HG03520 (cell line): ENCODE measurements at regions not wholly inside any gene's neighbourhood (a gene's known extent, or its start where the extent isn't known, plus 50 kb on each side); places are given as distances from the start of the nearest gene placed in this dataset.
"Not testable (repeated sequence)": the region's sequence is repeated elsewhere in the genome, so short reads cannot be mapped to it uniquely, and the experiment has no call there.

ENCODE experiments used
- ATAC-seq: cut with Tn5 transposase; IDR thresholded peaks from one replicate; pipeline ENCODE4 v1.9.1; 2021; ENCODE audit warnings: mild to moderate bottlenecking, moderate library complexity; ENCODE audit not compliant: unreplicated experiment

DNA sequence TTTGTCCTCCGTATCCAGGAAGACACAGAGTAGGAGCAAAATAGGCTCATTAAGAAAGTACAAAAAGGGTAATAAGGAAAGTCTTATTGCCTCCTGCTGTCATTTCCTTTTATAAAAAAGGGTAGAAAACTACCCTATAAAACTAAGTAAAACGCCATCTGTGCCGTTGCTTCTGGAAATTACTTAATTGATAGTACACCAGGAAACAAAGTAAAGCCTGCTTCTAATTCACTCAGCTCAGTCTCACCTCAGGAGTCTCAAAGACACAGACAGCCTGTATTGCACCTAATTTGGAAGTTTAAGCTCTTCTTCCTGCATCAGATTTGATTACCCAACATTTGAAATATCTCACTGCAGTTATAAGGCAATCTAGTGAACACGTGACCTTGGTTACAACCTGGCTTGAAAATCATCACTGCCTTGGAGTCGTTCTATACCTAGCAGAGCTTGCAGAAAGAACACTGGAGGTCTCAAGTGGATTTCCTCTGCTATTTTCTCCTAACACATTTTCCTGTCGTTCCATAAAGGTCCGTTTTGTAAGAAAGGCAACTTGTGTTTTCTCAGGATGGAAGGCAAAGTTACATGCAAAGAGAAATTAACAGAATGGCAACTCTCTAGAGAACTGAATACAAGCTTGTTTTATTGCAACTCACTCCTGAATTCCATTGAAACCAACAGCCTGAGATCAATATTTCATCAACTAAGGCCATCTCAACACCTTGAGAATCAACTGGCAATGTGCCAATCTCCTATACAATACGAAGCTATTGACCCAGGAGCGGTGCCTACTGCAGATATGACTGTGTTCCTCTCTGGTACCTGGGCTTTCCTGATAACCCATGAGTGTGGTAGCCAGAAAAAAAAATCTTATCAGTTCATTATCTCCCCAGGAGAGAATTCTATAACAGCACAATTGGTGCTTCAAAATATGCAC, 203.3 kb upstream of the LMCD1 start:
- ATAC-seq = no peak

DNA sequence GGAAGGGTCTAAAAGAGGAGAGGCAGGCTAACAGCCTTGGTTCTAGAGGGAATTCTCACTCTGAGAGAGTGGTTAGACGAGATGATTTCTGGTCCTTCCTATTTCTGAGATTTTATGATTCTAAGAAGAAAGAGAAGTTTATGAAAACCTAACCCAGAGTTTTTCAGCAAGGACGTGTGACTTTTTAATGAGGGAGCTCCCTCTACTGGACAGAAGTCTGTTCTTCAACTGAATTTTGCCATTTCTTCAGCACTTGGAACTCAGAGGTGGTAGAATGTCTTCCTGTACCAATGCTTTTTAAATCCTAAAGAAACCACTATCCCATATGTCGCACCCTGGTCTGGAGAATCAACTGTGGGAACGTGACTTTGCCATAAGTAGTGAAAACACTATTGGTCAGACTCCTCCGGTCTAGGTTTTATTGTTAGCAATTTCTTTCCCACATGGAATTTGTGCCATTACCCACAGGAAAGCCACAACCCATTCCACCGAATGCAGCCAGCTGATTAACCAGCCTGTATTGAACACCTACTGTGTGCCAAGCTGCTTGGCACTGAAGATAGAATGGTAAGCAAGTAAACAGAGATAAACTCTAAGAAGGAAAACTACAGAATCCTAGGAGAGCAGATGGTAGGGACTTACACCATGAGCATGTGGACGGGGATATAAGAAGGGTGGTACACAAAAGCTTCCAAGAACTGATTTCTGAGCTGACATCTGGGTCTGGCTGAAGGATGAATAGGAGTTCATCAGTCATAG, 199.5 kb upstream of the LMCD1 start:
- peak; percentile 70 for ATAC-seq

DNA sequence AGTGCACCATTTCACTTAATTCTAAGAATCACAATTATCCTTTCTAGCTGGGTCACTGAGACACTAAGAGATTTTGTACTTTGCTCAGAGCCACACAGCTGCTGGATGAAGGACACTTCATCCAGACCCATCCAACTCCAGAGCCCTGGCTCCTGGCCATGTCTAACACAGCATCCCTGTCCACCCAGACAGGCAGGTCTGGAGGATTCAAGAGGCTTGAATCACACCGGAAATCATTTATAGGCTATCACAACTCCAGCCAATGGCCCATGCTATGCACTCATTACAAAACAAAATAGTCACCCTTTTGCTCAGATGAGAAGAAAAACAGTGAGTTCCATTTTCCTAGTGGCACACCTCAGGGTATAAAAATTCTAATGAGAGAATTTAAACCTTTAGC, 198.2 kb upstream of the LMCD1 start:
- ATAC-seq = no peak

DNA sequence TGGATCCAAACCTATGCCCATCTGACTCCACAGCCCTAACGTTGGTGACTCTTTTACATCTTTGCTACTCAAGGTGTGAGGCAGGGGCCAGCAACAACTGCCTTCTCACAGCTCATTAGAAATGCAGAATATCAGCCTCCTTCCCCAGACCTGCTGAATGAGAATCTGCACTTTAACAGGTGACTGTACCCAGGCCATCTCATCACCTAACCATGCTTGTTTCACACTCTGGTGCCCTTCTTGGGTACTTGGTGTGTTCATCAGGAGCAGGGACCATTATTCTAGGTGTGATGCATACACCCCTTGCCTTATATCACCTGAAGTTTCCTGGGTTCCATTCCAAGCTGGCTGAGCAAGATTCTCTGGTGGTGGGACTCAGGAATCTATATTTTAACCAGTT, 196.3 kb upstream of the LMCD1 start:
- ATAC-seq = no peak

DNA sequence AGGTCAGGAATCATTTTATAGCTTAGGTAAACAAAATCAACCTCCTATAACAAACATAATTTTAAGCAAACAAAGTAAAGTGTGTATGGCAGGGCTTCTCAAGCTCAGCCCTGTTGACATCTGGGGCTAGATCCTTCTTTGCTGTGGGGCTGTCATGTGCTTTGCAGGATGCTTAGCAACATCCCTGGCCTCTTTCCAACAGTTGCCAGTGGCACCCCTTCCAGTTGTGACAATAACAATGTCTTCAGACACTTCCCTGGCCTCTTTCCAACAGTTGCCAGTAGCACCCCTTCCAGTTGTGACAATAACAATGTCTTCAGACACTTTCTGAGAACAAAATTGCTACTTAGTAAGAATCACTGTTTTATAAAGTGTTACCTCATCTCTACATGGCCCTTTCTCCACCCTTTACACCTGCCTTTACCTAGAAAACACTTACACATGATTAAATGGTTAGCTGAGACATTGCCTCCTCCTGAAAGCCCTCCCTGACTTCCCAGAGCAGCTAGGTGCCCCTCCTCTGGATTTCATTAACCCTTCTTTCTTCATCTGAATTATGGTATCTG, 194.0 kb upstream of the LMCD1 start:
- ATAC-seq = no peak

DNA sequence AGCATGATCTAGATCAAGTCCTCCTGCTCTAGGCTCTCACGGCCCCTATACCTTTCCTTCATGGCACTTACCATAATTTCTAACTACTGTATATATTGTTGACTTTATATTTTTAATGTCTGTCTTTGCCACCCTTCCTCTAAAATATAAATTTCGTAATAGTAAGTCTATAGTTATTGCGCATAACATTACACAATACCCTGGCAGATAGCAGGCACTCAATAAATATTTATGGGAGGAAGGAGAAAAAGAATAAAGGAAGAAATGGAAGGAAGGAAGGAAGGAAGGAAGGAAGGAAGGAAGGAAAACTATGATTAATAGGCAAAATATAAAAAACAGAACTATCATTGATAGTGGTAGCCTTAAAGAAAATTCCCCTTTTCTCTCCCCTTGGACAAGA, 190.3 kb upstream of the LMCD1 start:
- ATAC-seq = no peak

DNA sequence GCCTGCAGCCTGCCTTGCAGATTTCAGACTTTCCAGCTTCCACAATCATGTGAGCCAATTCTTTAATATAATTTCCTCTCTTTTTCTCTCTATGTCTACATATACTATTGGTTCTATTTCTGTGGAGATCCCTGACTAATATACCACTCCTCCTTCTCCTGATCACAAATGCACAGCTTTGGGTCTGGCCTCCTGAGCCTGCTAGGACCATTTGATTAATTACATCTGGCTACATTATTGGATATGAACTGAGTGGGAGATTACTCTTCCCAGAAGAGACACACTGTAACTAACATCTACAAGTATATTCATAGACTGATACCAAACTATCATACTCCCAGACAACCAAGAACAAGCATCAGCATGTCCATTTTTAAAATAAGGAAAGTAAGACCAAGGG, 188.9 kb upstream of the LMCD1 start:
- ATAC-seq = no peak

DNA sequence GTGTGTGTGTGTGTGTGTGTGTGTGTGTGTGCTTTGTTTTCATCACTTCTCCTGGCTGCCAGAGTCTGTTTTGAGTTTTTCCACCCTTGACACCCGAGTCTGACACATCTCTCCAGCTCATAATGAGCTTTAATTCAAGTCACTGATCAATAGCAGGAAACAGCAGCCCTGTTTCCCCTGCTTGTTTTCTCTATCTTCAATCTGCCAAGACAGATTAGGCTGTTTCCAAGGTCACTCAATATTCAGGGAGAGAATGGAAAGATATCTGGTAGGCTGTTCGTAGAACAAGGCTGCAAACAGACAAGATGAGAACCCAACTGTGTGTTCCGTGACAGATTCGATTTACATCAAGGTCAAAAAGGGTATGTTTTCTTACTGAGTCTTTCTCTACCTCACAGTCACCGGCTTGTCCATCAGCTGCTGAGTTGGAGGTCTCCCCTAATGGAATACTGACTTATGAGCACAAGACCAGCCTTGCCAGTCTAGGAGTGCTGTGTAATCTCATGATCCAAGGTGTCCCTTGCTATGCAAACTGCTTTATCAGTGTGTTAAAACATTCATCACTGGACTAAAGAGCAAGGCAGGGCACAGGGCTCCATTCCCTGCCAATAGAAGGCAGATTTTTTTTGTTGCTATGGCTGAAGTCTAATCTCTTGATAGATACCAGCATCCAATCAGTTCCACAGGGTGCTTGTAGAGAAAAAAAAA, 187.9 kb upstream of the LMCD1 start:
- ATAC-seq = no peak

DNA sequence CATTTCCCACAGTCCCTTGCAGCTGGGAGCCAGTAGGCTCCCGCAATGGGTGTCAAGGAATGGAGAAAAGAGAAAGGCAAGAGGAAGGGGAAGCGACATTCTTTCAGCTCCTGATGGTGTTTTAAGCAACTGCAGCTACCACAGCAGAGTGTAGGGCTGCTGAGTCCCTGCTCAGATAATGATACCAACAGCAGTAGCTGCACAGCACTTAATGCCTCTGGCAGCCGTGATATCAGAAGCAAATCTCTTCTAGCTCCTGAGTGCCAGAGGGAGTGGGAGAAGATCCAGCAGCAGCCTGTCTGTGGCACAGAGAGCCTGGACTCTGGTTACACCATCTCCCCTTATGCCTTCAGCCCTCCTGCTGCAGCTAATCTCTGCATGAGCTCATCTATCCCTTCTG, 186.1 kb upstream of the LMCD1 start:
- not testable (repeated sequence) for ATAC-seq

DNA sequence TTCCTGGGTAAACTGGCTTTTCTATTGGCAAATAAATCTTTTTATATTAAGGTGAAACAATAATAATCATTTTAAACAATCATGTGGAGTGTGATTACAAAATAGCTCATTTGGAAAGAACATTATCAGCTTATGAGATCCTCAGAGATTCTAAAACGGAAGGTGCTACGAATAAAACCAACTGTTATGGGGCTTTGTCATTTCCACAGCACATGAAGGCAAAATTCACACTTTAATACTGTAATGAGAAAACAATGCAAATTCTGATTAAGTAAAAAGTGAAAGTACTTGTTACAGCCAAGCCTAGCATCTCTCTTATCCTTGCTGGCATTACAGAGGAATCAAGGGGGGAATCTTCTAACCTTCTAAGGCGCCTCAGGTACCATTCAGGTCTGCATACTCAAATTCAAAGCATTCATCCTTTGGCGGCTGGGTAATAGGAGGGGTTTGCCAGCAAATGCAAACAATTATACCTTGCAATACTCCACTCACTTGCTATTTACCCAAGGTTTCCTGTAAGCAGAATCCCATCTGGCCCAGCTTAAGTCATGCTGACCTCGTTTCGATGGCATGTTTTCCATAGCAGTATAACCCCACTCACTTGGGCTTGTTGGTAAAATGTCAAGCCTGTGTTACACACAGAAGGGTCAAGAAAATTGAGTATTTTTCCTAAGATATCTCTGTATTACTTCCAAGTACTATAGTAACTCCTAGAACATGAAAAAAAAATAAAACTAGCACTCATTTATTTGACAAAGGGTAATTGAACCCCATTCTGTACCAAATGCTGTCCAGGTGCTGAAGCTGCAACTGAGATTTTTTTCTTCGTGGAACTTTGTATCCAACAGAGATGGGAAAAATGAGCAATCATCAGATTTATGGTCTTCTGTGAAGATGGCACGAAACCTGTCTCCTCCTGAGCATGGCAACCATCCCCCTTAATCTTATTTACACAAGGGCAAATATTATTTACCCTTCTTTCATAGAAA, 183.7 kb upstream of the LMCD1 start:
- no peak for ATAC-seq

DNA sequence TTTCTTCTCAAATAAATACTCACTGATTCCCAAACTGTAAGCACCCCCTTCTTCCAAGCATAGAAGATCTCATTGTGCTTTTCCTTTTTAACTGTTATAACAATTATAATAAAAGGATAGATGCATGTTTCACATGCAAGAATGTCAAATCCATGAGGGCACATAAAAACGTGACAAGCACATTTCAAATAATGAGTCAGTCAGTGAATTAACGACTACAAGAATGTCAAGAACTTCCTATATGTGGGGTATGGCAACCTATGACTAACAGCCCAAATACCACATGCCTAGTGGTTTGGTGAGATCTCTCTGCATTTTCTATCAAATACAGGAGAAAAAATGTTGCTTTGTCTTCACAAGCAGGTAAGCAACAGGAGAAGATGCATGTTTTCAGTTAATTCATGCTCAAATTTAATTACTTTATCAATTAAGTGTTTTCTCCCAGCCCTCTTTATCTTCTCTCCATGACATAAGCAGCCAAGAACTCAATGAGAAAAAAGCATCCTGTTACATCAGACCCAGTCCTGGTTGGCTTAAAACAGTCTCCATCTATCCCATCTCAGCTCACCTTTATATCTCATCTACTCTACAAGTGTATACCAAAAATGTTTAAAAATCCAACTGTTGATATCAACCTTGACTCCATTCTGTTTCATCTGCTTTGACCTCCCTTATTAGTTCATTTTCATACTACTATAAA, 181.5 kb upstream of the LMCD1 start:
- no peak for ATAC-seq

DNA sequence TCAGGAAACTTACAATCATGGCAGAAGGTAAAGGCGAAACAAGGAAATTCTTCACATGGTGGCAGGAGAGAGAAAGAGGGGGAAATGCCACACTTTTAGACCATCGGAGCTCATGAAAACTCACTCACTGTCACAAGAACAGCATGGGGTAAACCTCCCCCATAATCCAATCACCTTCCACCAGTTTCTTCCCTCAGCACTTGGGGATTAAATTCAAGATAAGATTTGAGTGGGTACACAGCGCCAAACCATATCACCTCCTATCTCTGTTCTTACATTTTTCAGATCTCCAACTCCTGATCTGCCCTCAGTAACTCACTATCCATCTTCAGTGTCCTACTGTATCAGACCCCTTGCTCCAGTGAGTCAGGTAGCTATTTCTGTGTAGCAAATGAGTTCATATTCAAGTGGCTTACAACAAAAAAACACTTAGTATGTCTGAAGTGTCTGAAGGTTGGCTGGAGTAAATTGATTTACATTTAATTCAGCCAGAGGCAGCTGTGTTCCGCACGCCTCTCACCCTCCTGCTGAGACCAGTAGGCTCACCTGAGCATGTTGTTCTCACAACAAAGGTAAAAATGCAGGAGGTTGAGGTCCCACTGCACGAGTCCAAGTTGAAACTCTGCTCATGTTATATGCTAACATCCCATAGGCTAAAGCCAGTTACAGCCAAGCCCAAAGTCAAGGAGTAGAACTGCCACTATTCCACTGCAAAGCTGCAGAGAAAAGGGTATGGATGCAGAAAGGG, 180.7 kb upstream of the LMCD1 start:
- no peak for ATAC-seq

DNA sequence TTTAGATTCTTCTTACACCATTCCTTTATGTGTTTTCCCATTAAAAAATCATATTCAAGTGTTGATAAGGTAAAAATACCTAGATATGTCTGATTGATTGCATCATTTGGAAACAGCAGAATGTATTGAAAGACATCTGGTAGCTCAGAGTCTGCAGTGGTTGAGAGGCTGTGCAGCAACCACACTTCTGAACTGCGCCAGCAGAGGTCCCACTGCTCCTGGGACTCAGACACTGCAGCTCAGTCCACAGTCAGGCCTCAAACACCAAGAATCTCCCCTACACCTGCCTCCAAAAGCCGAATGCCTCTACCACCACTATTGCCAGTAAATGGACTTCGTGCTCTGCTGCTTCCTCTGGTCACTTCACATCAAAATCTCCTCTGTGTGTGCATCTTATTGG, 176.9 kb upstream of the LMCD1 start:
- no peak for ATAC-seq

DNA sequence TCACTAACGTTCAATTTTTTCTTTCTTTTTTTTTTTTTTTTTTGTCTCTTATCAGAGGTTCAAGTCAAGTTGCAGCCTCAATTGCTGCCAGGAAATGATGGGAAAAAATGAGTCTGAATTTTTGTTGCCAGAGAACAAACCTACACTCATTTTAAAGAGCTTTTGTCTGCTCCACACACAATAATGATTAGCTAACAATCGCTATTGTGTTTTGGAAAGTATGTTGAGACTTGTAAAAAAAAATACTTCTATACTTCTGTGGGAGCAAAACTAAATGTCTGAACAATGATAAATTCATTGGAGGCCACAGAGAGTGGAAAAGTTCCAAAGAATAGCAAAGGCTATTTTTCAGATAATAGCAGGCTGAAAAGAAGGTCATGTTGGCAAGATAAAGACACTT, 176.3 kb upstream of the LMCD1 start:
- ATAC-seq = no peak

DNA sequence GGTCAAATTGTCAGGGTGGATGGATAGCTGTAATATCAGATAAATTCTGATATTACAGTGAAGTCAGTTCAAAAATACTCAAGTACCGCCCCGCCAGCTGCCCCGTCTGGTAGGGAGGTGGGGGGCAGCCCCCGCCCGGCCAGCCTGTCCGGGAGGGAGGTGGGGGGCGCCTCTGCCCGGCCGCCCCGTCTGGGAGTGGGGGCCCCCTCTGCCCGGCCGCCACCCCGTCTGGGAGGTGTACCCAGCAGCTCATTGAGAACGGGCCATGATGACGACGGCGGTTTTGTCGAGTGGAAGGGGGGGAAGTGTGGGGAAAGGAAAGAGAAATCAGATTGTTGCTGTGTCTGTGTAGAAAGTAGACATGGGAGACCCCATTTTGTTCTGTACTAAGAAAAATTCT, 175.8 kb upstream of the LMCD1 start:
- ATAC-seq = not testable (repeated sequence)

DNA sequence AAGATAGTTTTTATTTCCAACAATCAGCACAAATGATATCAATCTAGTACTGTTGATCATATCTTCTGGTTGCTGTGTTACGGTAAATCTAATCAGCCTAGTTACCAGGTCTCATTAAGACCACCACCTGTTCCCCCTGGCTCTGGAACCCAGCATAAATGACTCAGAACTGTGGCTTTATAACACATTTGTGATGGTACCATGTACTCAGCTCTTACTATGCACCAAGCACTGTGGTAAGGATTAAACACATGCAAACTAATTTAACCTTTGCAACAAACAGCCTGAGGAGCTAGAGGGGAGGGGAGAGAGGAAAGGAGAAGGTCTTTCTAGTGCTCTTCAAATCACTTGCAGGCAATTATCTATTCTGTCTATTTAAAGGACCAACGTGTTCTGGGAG, 173.9 kb upstream of the LMCD1 start:
- no peak for ATAC-seq

DNA sequence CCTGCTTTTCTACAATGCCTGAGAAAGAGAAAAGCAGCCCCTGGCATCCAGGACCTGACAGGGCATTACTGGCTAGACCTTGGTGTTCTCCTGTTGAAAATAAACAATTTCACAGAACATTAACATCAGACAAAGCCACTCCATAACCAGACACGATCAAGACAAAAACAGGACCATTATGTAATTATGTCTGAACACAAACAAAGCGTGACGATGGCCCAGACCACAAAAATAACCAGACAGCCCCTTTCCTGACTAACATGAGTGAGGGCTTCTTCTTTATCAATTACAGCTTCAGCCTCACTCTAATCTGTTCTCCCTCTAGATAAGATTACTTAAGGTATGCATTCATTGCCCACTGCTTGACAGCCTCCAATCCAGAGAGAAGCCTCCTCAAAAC, 172.7 kb upstream of the LMCD1 start:
- no peak for ATAC-seq

DNA sequence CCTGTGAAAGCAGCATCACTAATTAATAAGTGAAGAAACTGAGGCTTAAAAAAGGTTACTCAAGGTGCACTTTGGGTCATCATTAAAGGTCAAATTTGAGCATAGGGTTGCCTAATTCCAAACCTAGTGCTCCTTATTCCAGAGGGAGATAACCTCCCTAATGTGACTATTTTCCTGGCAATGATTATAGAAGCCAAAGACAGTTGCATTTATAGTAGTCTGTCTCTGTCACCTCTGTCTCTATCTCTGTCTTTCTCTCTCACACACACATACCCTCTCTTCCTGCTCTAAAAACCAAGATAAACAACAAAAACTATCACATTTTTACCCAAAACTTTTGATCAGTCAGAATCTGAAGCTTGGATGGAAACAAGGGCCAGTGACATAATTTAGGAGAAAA, 172.0 kb upstream of the LMCD1 start:
- no peak for ATAC-seq

DNA sequence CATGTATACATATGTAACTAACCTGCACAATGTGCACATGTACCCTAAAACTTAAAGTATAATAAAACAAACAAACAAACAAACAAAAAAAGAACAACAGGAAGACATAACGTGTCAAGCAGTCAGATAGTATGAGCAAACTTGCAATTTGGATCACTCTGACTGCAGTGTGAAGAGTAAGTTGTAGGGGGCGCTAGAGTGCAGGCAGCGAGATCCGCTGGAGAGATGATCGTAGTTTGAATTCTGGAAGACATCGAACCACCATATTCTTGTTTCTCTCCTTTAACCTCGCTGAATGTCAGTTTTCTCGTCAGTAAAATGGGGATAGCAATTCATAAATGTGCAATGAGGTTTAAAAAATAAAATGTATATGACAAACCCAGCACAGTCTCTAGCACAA, 165.2 kb upstream of the LMCD1 start:
- no peak for ATAC-seq
